GM12865 (cell line): ENCODE measurements at regions not wholly inside any gene's neighbourhood (a gene's known extent, or its start where the extent isn't known, plus 50 kb on each side); places are given as distances from the start of the nearest gene placed in this dataset.

ENCODE experiments used
- DNase-seq: peaks from one replicate; pipeline ENCODE4 v3.0.0; 2010; ENCODE audit warnings: low read depth
- H3K4me3 ChIP-seq: 2 replicates; pipeline ENCODE4 v1.5.1; 2011; ENCODE audit warnings: mild to moderate bottlenecking, low read depth, low read length, control low read depth
- TF ChIP-seq, protein P1 (sequence below): IDR thresholded peaks from 2 replicates; pipeline ENCODE4 v1.5.1; 2011; ENCODE audit warnings: low read length, control low read depth, low read depth, inconsistent platforms; ENCODE audit not compliant: insufficient read depth; ENCODE audit errors: missing control alignments

GRCh38 chr13:80835902-80836301 lies 495.0 kb upstream of the SPRY2 start:
- no peak overlapping the region for H3K4me3 ChIP-seq
- TF ChIP-seq, protein P1, sequence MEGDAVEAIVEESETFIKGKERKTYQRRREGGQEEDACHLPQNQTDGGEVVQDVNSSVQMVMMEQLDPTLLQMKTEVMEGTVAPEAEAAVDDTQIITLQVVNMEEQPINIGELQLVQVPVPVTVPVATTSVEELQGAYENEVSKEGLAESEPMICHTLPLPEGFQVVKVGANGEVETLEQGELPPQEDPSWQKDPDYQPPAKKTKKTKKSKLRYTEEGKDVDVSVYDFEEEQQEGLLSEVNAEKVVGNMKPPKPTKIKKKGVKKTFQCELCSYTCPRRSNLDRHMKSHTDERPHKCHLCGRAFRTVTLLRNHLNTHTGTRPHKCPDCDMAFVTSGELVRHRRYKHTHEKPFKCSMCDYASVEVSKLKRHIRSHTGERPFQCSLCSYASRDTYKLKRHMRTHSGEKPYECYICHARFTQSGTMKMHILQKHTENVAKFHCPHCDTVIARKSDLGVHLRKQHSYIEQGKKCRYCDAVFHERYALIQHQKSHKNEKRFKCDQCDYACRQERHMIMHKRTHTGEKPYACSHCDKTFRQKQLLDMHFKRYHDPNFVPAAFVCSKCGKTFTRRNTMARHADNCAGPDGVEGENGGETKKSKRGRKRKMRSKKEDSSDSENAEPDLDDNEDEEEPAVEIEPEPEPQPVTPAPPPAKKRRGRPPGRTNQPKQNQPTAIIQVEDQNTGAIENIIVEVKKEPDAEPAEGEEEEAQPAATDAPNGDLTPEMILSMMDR: no peak
- DNase-seq: no peak

DNA sequence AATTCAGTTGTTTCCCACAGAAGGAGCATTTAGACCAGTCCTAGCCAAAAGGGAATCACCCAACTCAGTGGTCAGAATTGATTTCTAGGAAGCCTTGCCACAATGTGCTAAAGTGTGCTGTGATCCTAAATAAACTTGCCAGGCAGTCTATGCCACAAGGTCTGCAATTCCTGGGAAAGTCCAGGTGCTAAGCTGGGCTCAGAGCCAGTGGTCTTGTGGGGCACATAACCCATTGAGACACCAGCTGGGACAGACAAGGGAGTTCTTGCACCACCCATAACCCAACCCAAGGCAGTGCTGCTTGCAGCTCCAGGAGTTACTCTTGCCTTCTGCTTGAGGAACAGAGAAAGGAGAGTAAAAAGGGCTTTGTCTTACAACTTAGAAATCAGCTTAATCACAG lies 489.5 kb upstream of the SPRY2 start:
- DNase-seq: no peak
- no peak overlapping the region for H3K4me3 ChIP-seq
- TF ChIP-seq, protein P1: no peak

- H3K4me3 ChIP-seq: no peak overlapping the region
- no peak for DNase-seq
- TF ChIP-seq, protein P1: no peak
Observed at GRCh38 chr13:80828759-80829158, 487.8 kb upstream of the SPRY2 start.

- H3K4me3 ChIP-seq: no peak overlapping the region
- DNase-seq: no peak
- TF ChIP-seq, protein P1: no peak
Observed at GRCh38 chr13:80825276-80825675, 484.4 kb upstream of the SPRY2 start.

GRCh38 chr13:80824229-80824628 lies 483.3 kb upstream of the SPRY2 start:
- no peak for DNase-seq
- TF ChIP-seq, protein P1: no peak
- H3K4me3 ChIP-seq: no peak overlapping the region

DNA sequence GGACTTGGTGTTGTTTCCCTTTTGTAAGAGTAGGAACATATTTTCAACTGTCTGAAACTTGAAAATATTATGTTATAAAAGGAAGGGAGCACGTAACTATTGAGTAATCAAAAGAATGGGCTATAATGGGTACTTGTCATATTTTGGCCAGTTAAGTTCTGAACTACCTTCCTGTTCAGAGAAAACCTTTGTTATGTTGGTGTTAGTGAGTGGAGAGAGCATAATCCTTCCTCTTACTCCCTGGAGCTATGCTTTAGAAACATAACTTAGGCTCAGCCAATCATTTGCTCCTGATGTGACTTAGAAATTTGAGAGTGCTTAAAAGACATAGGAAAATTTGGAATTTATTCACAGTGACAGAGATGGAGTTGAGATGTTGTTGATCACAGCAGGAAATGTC lies 482.5 kb upstream of the SPRY2 start:
- TF ChIP-seq, protein P1: no peak
- DNase-seq: no peak
- H3K4me3 ChIP-seq: no peak overlapping the region

- TF ChIP-seq, protein P1: no peak
- no peak overlapping the region for H3K4me3 ChIP-seq
- DNase-seq: no peak
Observed at GRCh38 chr13:80821466-80821865, 480.5 kb upstream of the SPRY2 start.
